ENCODE measurements at regions not wholly inside any gene's neighbourhood (a gene's known extent, or its start where the extent isn't known, plus 50 kb on each side); places are given as distances from the start of the nearest gene placed in this dataset.

GRCh38 chr11:131043251-131043650, 127.0 kb upstream of the SNX19 start:
- DNase-seq (ENCODE audit: extremely low read depth, low read depth), result no peak
- no peak overlapping the region for H3K4me3 ChIP-seq (replicated peaks; ENCODE audit: low read depth, low read length)
- TF ChIP-seq CTCF (IDR thresholded peaks at IDR 0.05; ENCODE audit: low read depth, low read length, missing control alignments), result no peak

- DNase-seq (ENCODE audit: extremely low read depth, low read depth), result no peak
- TF ChIP-seq CTCF (IDR thresholded peaks at IDR 0.05; ENCODE audit: low read depth, low read length, missing control alignments), result no peak
- H3K4me3 ChIP-seq (replicated peaks; ENCODE audit: low read depth, low read length), result no peak overlapping the region
Measured at GRCh38 chr11:131044851-131045250, 128.6 kb upstream of the SNX19 start.

- DNase-seq (ENCODE audit: extremely low read depth, low read depth), result no peak
- no peak overlapping the region for H3K4me3 ChIP-seq (replicated peaks; ENCODE audit: low read depth, low read length)
- no peak for TF ChIP-seq CTCF (IDR thresholded peaks at IDR 0.05; ENCODE audit: low read depth, low read length, missing control alignments)
Measured at GRCh38 chr11:131052367-131052766, 136.1 kb upstream of the SNX19 start.

- no peak for DNase-seq (ENCODE audit: extremely low read depth, low read depth)
- no peak overlapping the region for H3K4me3 ChIP-seq (replicated peaks; ENCODE audit: low read depth, low read length)
- TF ChIP-seq CTCF (IDR thresholded peaks at IDR 0.05; ENCODE audit: low read depth, low read length, missing control alignments), result no peak
Measured at GRCh38 chr11:131056036-131056435, 139.8 kb upstream of the SNX19 start.

- H3K4me3 ChIP-seq (replicated peaks; ENCODE audit: low read depth, low read length), result no peak overlapping the region
- no peak for TF ChIP-seq CTCF (IDR thresholded peaks at IDR 0.05; ENCODE audit: low read depth, low read length, missing control alignments)
- no peak for DNase-seq (ENCODE audit: extremely low read depth, low read depth)
Measured at GRCh38 chr11:131063638-131064037, 147.4 kb upstream of the SNX19 start.

- no peak overlapping the region for H3K4me3 ChIP-seq (replicated peaks; ENCODE audit: low read depth, low read length)
- DNase-seq (ENCODE audit: extremely low read depth, low read depth), result peak; percentile 52
- peak; percentile 93 for TF ChIP-seq CTCF (IDR thresholded peaks at IDR 0.05; ENCODE audit: low read depth, low read length, missing control alignments)
Measured at GRCh38 chr11:131064373-131064991, 148.2 kb upstream of the SNX19 start.
